ENCODE measurements at regions not wholly inside any gene's neighbourhood (a gene's known extent, or its start where the extent isn't known, plus 50 kb on each side); places are given as distances from the start of the nearest gene placed in this dataset.

DNA sequence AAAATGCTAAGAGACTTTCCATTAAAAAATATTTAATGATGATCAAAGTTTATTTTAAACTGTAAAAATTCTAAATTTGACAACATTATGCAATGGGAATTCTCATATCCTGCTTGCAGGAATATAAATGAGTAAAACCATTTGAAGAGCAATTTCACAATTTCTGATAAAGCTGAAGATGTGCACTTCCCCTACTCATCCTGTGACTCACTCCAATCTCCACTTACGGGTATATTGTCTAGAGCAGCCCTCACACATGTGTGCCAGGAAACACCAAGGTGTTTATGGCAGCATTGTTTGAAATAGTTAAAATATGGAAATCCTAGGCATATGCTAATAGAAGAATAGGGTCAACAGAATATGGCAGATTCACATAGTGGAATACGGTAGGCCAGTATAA is 158.4 kb downstream of the PDHA2 start:
- DNase-seq (ENCODE audit: low spot score): no peak

DNA sequence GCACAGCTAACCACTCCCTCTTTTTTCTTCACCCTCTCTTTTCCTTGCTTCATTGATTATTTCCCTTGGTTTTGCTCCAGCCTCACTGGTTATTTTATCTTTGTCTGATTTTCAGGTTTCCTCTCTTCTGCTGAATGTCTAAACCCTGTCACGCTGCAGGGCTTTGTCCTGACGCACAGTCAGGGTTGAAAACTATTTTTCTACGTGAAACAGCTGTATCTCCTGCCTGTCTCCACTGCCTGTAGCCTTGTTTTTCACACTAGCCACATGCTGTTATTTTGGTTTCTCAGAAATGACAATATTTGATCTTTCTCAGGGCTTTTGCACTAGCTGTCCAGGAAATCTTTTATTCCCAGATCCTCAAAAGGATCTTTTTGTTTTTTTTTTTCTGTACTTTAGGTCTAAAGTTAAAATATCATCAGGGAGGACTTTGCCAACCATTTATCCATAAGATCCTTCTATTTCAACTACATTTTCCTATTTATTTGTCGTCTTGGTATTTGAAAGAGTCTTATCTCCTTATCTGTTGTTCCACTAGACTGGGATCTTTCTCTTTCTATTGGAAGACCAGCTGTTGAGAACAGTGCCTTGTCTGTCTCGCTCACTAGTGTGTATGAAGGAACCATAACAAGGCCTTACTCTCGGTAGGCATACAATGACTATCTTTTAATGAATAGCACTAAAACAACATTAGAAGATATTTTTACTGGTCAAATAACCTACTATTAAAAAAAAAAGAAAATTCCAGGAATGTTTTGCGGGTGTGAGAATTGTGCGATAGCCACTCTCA is 164.3 kb downstream of the PDHA2 start:
- DNase-seq (ENCODE audit: low spot score): no peak

DNA sequence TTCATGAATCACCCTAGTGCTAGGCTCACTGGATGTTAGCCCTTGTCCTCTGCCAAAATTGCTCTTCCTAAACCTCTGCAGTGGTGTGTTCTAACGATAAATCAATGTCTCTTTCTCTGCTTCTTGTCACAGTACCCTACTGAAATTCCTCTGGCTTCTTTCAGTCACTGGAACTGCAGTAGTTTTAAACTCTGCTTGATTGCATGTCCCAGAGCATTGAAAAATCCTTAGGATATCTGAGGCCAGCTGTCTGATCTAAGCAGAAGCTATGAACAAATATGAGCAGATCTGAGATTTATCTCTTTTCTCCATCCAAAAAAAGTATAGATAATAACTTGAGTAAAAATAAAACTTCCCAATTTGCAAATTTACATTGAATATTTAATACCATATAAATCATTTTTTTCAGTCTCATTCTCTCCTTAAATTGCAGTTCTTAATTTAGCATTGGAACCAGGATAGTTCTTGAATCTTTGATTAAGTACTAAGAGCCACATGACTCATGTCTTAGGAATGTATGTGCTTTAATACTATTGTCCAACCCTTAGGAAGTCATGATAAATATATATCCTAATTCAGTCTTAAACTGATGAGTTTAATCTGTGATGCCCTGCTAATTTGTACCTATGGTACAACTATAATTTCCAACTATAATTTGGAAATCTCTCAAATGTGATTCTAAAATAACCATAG is 169.7 kb downstream of the PDHA2 start:
- DNase-seq (ENCODE audit: low spot score): no peak

DNA sequence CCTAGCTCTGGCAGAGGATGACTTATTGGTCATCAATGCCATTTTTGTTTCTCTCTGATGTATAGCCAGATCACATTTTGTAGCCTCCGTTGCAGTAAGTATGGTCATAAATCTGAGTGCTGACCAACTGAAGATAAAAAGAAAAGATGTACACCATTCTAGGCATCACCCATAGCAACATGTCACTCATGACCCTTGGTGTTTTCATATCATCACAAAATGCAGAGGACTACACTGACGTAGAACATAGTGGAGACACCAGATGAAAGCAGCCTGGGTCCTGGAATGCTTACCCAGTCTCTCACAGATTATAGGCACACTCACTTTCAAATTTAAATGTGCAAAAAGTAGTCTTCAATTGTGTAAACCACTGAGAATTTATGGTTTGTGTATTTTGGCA is 172.8 kb downstream of the PDHA2 start:
- DNase-seq (ENCODE audit: low spot score): no peak

DNA sequence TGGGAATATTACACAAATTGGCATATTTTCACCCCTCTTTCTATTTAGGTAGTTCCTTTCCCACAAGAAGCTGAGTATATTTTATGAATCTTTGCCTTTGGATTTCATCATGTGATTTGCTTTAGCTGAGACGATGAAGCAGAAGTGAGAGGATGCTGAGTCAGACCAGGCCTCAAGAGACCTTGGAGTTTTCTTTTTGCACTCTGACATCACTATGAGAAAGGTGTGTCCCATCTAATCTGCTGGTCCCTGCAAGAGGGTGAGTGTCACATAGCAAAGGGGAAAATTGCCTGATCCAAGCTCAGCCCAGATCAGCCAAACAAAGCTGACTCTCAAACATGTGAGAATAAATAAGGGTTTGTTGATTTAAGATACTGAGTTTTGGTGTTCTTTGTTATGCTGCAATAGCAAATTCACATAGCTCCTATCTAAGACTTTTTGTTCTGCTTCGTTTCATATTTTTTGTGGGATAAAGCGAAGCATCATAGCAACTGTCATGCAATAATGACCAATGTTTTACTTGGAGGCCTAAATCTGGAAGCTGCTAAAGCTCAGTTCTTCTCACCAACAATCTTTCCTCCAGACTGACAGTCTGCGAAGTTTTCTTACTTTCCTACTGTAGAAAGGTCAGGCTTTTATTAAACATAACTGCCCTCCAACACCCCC is 176.9 kb downstream of the PDHA2 start:
- no peak for DNase-seq (ENCODE audit: low spot score)

DNA sequence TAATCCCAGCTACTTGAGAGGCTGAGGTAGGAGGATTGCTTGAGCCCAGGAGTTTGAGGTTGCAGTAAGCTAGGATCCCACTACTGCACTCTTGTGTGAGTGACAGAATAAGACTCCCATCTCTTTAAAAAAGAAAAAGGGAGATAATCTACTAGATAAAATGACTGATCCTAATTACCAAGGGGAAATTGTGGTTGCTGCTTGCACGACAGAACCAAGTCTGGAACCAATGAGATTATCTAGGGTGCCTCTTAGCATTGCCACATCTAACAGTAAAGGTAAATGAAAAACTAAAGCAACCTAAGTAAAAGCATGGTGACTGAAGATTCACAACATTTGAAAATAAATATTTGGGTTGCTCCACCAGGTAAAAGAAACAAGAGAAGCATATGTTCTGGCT is 185.1 kb downstream of the PDHA2 start:
- no peak for DNase-seq (ENCODE audit: low spot score)

DNA sequence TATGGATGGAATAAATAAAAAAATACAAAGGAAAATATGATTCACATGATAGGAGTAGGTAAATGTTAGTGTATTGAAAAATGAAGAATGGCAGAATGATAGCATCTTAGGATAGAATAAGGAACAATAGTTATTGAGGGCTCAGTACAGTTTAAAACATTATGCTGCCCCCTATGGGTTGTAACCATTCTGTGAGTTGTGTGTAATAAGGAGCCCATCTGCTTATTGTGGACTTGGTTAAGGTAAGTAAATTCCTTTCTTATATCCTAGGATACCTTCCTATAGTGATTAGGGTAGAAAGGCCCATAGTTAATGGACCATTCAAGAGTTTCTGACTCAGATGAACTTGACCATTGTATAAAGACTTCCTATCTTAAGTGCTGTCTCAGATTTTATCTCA is 195.8 kb downstream of the PDHA2 start:
- DNase-seq (ENCODE audit: low spot score): no peak

DNA sequence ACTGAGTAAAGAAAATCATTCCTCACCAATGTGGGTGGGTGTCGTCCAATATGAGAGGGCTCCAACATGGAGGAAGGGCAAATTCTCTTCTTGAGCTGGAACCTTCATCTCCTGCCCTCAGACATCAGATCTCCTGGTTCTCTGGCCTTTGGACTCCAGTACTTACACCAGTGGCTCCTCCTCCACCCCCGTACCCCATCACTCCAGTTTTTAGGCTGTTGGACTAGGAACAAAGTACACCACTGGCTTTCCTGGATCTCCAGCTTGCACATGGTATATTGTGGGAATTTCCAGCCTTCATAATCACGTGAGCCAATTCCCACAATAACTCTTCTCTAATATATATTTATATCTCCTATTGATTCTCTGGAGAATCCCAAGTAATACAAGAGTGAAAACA is 196.9 kb downstream of the PDHA2 start:
- no peak for DNase-seq (ENCODE audit: low spot score)

DNA sequence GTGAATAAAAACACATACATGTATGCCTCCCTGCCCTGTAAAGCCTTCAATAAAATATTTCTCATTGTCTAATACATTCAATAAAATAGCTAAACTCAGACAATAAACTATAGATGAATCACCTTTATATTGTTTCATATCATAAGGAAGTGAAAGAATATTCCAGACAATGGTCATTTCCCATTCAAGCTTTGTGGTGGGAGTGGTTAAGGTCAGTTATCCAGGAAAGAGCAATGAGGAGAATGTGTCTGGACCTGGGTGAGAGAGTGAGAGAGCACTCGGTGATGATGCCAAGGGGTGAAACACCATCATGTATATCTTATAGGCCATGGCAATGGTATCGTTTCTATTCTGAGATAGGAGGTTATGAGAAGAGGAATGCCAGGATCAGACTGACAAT is 197.8 kb downstream of the PDHA2 start:
- DNase-seq (ENCODE audit: low spot score): no peak

DNA sequence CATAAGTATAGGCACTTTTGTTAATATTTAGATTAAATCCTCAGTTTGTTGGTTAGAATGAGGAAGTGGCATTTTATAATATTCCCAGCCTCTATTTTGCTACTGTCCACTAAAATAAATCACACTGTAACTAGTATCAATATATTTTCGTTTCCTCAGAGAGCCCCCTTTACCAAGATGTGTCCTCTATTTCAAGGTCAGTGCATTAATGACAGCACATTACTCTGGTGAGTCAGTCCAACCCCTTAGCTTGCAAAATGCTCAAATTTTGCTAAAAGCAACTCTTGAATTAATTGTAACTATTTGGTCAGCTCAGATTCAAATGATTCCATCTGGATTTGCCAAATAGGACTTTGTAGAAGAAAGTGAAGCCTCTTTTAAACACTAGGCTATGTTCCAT is 199.3 kb downstream of the PDHA2 start:
- DNase-seq (ENCODE audit: low spot score): no peak

DNA sequence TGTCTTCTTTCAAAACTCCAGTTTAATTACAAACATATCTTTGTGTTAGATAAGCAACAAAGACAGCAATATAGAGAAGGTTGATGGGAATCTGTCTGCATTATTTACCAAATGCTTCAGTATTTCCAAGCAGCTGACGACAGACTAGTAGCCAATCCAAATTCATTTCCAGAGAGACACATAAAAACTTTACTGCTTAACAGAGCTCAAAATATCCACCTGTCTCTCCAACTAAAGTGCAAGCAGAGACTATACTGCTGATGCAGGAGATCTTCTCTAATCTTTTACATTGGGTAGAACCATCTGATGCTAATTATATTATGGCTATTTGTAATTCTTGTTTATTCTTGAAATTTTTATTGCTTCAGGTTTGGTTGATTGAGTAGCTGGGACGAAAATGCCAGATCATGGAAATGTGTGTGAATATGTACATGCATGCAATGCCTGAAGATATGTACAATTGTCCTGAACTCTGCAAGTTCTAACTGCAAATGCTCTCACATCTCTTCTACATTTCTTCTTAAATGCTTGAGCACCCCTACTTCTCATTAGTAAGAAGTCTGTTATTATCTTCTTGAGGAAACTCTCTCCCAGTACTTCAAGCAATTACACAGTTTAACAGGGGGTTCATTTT is 200.0 kb downstream of the PDHA2 start:
- no peak for DNase-seq (ENCODE audit: low spot score)

DNA sequence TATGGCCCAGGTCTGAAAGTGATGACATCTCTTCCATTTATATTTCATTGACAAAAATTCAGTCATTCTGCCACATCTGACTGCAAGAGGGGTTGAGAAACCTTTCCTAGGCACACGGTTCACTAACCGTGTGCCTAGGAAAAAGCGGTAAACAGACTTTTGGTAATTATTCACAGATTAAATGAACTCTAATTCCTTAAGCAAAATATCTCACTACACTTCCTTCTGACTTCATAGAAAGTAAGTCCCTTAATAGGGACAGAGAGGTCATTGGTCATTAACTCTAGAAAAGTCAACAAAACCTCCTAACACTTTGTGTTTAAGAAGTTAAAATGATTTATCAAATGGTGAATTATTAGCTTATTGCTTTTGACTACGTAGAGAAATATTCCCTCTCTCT is 205.1 kb downstream of the PDHA2 start:
- DNase-seq (ENCODE audit: low spot score): no peak

DNA sequence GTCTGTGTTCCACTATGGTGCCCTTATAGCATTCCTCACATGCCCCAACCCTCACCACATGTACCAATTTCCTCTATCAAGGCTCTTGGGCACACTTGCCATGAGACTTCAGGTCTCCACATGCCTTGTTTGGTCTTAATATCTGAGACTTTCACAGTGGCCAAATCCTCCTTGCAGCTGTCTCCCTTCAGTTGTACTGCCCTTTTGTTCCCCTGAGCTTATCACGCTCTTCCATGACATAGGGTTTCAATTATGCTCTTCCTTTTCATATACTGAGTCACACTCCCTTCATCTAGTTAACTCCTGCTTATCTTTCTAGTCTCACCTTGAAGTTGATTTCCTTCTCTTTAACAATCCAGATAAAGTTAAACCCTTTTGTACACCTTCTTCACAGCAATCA is 212.9 kb downstream of the PDHA2 start:
- no peak for DNase-seq (ENCODE audit: low spot score)

DNA sequence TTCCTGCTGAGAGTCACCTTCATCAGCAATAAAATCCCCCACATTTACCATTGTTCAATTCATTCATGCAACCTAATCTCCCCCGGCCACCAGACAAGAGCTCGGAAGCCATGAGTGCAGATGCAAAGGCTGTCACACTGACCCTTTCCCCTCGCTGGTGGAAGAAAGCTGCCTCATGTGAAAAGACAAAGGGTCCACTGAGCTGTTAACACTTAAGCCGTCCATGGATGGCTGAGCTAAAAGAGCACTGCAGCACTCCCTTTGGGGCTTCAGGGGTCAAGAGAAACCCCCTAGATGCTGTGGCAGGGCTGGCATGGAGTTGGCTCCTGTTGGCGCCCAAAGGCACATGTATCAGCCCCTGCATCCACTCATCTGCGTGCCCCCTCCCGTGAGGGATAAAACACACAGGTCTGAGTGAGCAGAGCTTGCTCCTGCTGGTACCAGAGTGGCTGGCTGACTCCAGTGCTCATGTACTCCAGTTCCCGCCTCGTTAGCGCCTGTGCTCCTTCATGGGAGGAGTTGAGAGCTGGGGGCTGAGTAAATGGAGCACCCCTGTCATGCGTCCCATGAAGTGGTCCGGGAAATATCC is 216.5 kb downstream of the PDHA2 start:
- DNase-seq (ENCODE audit: low spot score): no peak

DNA sequence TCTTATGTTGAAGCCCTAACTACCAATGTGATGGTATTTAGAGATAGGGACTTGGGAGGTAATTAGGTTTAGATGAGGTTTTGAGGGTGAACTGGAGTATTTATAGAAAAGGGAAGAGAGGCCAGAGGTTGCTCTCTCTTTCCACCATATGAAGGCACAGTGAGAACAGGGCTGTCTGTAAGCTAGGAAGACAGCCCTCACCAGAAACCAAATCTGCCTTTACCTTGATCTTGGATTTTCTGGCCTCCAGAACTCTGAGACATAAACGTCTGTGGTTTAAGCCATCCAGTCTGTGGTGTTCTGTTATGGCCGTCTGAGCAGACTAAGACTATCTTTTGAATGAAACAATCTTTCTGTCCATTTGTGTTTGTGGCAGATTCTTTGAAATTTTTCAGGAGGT is 223.7 kb downstream of the PDHA2 start:
- no peak for DNase-seq (ENCODE audit: low spot score)

DNA sequence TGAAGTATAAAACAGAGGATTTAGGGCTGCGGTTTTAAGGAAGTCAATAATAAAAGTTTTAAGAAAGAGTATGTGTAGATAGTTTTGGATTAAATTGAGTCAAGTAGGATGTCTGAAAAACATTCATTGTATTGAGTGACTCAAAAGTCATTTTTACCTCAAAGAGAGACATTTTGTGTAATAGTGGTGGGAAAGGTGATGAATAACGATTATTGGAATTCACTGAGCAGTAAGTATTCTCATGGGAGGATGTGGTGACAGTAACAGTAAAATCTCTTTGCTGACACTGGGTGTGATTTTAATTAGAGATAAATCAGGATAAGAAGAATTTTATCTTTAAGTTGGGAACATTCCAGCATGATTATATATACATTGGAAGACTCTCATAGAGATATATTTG is 233.6 kb downstream of the PDHA2 start:
- DNase-seq (ENCODE audit: low spot score): no peak

DNA sequence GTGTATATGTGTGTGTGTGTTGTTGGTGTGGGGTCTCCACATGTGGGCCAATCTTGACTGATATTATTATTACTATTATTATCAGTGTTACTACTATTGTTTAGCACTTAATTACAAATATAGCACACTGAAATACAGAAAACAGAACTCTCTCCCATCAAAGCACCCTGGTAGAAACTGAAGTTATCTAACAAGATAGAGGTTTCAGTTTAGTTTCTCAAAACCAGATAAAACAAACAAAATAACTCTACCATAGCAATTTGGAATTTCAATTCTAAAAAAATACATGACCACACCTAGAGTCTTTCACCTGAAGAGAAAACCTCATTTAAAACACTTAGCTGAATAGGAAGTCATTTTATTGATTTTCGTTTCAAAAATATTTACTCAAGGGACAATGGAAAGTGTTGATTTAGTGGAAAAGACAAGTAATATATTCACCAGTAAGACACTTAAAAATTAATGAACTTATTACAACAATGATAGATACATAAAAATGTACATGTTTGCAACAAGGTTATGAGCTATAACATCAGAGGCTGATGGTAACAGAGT is 252.3 kb downstream of the PDHA2 start:
- no peak for DNase-seq (ENCODE audit: low spot score)

DNA sequence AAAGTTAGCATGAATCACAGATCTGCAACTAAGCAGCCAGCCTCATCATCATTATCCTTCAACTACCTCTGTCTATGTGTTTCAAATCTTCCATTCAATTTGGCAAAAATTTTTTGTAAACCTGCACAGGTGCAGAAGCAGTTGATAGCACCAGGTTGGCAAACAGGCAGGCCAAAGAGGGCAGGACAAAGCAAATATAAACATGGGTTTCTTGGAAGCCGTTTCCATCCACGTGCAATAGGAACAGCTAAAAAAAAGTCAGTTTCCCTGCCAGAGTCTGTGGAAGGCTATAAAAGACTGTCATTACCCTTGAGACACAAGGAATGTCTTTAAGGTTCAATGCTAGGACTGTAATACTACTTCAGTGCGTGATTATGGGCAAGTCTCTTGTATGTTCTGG is 253.2 kb downstream of the PDHA2 start:
- no peak for DNase-seq (ENCODE audit: low spot score)

DNA sequence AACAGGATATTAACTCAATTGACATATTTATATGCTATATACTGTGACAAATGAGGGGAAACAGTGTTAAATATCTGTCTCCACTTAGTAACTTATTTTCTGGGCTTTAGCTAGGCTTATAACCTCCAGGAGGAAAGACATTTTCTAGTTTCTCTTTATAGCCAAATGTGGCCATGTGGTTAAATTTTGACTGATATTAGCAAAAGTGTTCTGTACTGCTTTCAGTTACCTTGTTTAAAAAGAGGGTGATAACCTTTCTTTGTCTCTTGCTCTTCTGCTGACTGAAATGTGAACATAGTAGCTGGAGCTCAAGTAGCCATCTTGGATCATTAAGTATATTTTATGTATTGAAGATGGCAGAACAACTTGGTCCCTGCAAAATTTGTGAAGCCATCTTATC is 253.7 kb downstream of the PDHA2 start:
- no peak for DNase-seq (ENCODE audit: low spot score)

DNA sequence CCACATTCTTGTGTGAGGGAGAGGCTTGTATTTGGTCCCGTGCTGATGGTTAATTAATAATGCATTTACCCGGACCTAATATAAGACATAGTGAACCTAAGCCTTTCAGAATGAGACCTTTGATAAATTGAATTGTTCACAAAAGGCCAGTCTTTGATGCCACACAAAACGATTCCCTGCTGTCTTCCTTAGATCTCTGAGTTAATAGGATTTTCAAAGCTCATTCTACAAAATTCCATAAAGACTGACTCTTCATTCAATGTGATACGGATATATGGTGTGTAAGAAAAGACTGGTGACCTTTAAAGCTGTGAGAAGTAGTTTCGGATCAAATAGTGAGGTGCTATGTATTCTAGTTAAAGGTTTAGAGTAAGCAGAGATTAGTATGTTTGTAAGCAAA is 254.3 kb downstream of the PDHA2 start:
- no peak for DNase-seq (ENCODE audit: low spot score)

DNA sequence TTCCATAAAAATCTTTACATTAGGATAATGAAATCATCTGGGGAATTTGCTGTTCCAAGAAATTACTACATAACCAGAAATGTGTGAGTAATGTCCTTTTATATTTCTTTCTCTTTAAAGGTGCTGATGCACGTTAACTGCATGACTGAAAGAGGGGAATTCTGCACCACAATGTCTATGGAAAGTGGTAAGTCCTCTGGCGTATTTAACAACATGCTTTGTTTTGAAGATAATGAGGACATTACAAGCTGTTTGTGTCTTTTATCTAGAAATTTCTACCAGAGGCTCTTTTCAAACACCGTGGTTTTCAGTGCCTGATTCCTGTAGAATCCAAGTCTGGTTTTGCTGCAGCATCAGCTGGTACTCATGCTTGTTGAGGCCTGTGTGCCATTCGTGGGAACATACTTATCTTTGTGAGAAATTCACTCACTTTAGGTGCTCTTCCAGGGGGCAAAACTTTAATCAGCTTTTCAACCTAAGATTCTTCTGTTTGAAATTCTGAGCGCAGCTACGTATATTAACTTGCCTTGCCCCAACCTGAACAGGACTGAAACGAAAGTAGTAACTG is 257.2 kb downstream of the PDHA2 start:
- DNase-seq (ENCODE audit: low spot score): no peak

DNA sequence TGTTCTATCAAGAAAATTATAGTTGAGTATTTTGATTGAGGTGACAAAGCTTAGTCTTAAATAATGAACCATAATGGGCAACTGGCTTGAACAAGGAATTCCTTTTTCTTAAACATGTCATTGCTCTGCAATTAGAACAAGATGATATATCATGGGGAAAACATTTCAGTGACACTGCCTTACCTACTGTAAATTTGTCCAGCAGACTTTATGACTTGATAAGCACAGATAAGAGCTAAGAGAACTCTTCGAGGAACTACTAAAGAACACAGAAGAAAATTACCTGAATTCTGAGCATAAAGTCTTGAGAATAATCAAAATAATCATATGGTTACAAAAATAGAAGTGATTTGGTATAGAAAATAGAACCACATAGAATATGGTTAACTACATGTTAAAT is 257.8 kb downstream of the PDHA2 start:
- no peak for DNase-seq (ENCODE audit: low spot score)

All from HuH-7.5 (cell line).